ENCODE measurements at regions not wholly inside any gene's neighbourhood (a gene's known extent, or its start where the extent isn't known, plus 50 kb on each side); places are given as distances from the start of the nearest gene placed in this dataset.

GRCh38 chr6:40022867-40023266 lies 88.6 kb upstream of the MOCS1 start:
- H2AFZ ChIP-seq (ENCODE audit: low read length), result no peak overlapping the region
- H3K4me1 ChIP-seq (ENCODE audit: insufficient read depth, low read length), result no peaks in the 10 kb centered on the region
- H3K4me2 ChIP-seq (ENCODE audit: insufficient read depth, low read length), result no peak overlapping the region
- no peaks in the 10 kb centered on the region for H3K36me3 ChIP-seq (ENCODE audit: insufficient read depth, low read length)
- no peak for TF ChIP-seq CTCF (IDR thresholded peaks at IDR 0.05; ENCODE audit: extremely low read depth, low read depth, low read length)
- H3K9me3 ChIP-seq (ENCODE audit: low read depth, low read length), result no peaks in the 10 kb centered on the region
- H4K20me1 ChIP-seq (ENCODE audit: insufficient read depth, low read length), result no peaks in the 10 kb centered on the region
- H3K27ac ChIP-seq (ENCODE audit: low read depth, low read length), result no peak overlapping the region
- no peak for DNase-seq (ENCODE audit: insufficient read length, low spot score, missing footprints)
- no peaks in the 10 kb centered on the region for H3K79me2 ChIP-seq (ENCODE audit: insufficient read depth, low read length)
- H3K4me3 ChIP-seq (ENCODE audit: insufficient read depth, low read length), result no peak overlapping the region
- no peaks in the 10 kb centered on the region for H3K27me3 ChIP-seq (ENCODE audit: insufficient read depth, low read length)

- no peak overlapping the region for H3K27ac ChIP-seq (ENCODE audit: low read depth, low read length)
- DNase-seq (ENCODE audit: insufficient read length, low spot score, missing footprints), result no peak
- no peak overlapping the region for H3K4me2 ChIP-seq (ENCODE audit: insufficient read depth, low read length)
- H3K9me3 ChIP-seq (ENCODE audit: low read depth, low read length), result no peaks in the 10 kb centered on the region
- no peaks in the 10 kb centered on the region for H3K36me3 ChIP-seq (ENCODE audit: insufficient read depth, low read length)
- no peaks in the 10 kb centered on the region for H3K4me1 ChIP-seq (ENCODE audit: insufficient read depth, low read length)
- no peaks in the 10 kb centered on the region for H4K20me1 ChIP-seq (ENCODE audit: insufficient read depth, low read length)
- no peak for TF ChIP-seq CTCF (IDR thresholded peaks at IDR 0.05; ENCODE audit: extremely low read depth, low read depth, low read length)
- no peak overlapping the region for H3K4me3 ChIP-seq (ENCODE audit: insufficient read depth, low read length)
- H3K27me3 ChIP-seq (ENCODE audit: insufficient read depth, low read length), result no peaks in the 10 kb centered on the region
- H3K79me2 ChIP-seq (ENCODE audit: insufficient read depth, low read length), result no peaks in the 10 kb centered on the region
- no peak overlapping the region for H2AFZ ChIP-seq (ENCODE audit: low read length)
These were observed 85.9 kb upstream of the MOCS1 start for GRCh38 chr6:40020166-40020565.

- Histone ChIP-seq H3K4me3 (ENCODE audit: insufficient read depth, low read length) (no peak overlapping the region), H3K9me3 (ENCODE audit: low read depth, low read length) (no peaks in the 10 kb centered on the region), H3K79me2 (ENCODE audit: insufficient read depth, low read length) (no peaks in the 10 kb centered on the region)
These were observed 81.3 kb upstream of the MOCS1 start for GRCh38 chr6:40015530-40015929.

GRCh38 chr6:40011844-40012243 lies 77.6 kb upstream of the MOCS1 start:
- Histone ChIP-seq H2AFZ (ENCODE audit: low read length) (no peak overlapping the region), H3K36me3 (ENCODE audit: insufficient read depth, low read length) (no peaks in the 10 kb centered on the region), H3K4me1 (ENCODE audit: insufficient read depth, low read length) (no peaks in the 10 kb centered on the region), H3K4me3 (ENCODE audit: insufficient read depth, low read length) (no peak overlapping the region), H3K9me3 (ENCODE audit: low read depth, low read length) (no peaks in the 10 kb centered on the region), H3K4me2 (ENCODE audit: insufficient read depth, low read length) (no peak overlapping the region), H3K27ac (ENCODE audit: low read depth, low read length) (no peak overlapping the region), H3K79me2 (ENCODE audit: insufficient read depth, low read length) (no peaks in the 10 kb centered on the region), H3K27me3 (ENCODE audit: insufficient read depth, low read length) (no peaks in the 10 kb centered on the region), H4K20me1 (ENCODE audit: insufficient read depth, low read length) (no peaks in the 10 kb centered on the region)
- no peak for TF ChIP-seq CTCF (IDR thresholded peaks at IDR 0.05; ENCODE audit: extremely low read depth, low read depth, low read length)
- no peak for DNase-seq (ENCODE audit: insufficient read length, low spot score, missing footprints)

More at GRCh38 chr6:40015530-40015929, 81.3 kb upstream of the MOCS1 start:
- DNase-seq (ENCODE audit: insufficient read length, low spot score, missing footprints), result no peak
- H3K4me2 ChIP-seq (ENCODE audit: insufficient read depth, low read length), result no peak overlapping the region
- no peaks in the 10 kb centered on the region for H4K20me1 ChIP-seq (ENCODE audit: insufficient read depth, low read length)
- H3K36me3 ChIP-seq (ENCODE audit: insufficient read depth, low read length), result no peaks in the 10 kb centered on the region
- H2AFZ ChIP-seq (ENCODE audit: low read length), result no peak overlapping the region
- H3K4me1 ChIP-seq (ENCODE audit: insufficient read depth, low read length), result no peaks in the 10 kb centered on the region
- TF ChIP-seq CTCF (IDR thresholded peaks at IDR 0.05; ENCODE audit: extremely low read depth, low read depth, low read length), result no peak
- no peak overlapping the region for H3K27ac ChIP-seq (ENCODE audit: low read depth, low read length)
- H3K27me3 ChIP-seq (ENCODE audit: insufficient read depth, low read length), result no peaks in the 10 kb centered on the region
